ENCODE measurements at regions not wholly inside any gene's neighbourhood (a gene's known extent, or its start where the extent isn't known, plus 50 kb on each side); places are given as distances from the start of the nearest gene placed in this dataset.

DNA sequence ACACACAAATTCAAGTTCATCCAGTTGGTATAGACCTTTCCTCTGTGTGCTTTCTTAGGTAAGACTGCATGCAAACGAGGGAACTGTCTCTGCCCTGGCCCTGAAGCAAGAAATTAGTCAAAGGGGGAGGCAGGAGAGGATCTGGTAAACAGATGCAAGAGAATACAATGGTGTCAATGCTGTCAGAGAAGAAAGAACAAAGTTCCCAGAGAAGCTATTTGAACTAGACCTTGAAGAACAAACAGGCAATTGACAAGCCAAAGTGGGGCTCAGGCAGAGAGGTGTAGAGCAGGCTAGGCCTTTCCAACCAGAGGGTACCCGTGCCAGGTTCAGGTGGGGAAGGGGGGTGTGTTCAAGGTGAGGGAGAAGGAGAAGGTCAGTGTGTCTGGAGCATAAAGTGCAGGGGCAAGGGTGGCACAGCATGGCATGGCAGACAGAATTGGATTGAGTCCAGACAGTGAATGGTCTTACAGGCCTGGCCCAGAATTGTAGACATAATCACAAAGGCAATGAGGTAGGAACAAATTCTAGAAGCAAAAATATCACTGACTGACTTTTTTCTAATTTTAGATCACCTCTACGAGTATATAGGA lies 95.0 kb upstream of the STARD13 start:
- no peak for TF ChIP-seq GATA2 (IDR thresholded peaks at IDR 0.05; ENCODE audit: low read depth, low read length)
- TF ChIP-seq GATA3 (IDR thresholded peaks at IDR 0.05; ENCODE audit: low read depth, low read length), result no peak
